Left kidney (tissue), 1 donor: ENCODE measurements at regions not wholly inside any gene's neighbourhood (a gene's known extent, or its start where the extent isn't known, plus 50 kb on each side); places are given as distances from the start of the nearest gene placed in this dataset.

Source experiments
- DNase-seq: peaks from one replicate; pipeline ENCODE4 v3.0.0-alpha.2; 2013

GRCh38 chr5:54717870-54718269 lies 200.3 kb downstream of the SNX18 start:
- no peak for DNase-seq

GRCh38 chr5:54717459-54717858 lies 199.9 kb downstream of the SNX18 start:
- DNase-seq, result no peak

GRCh38 chr5:54713923-54714581 lies 196.5 kb downstream of the SNX18 start:
- DNase-seq, result no peak

GRCh38 chr5:54709096-54709495 lies 191.5 kb downstream of the SNX18 start:
- DNase-seq, result no peak

GRCh38 chr5:54707841-54708240 lies 190.3 kb downstream of the SNX18 start:
- DNase-seq, result no peak

GRCh38 chr5:54705994-54706653 lies 188.6 kb downstream of the SNX18 start:
- no peak for DNase-seq

- no peak for DNase-seq
Observed at GRCh38 chr5:54704825-54705224, 187.3 kb downstream of the SNX18 start.

- no peak for DNase-seq
Observed at GRCh38 chr5:54704333-54704732, 186.8 kb downstream of the SNX18 start.

GRCh38 chr5:54703565-54704255 lies 186.2 kb downstream of the SNX18 start:
- DNase-seq, result no peak

GRCh38 chr5:54703133-54703532 lies 185.6 kb downstream of the SNX18 start:
- no peak for DNase-seq

GRCh38 chr5:54702470-54702869 lies 184.9 kb downstream of the SNX18 start:
- DNase-seq, result no peak

- no peak for DNase-seq
Observed at GRCh38 chr5:54700986-54701578, 183.5 kb downstream of the SNX18 start.

GRCh38 chr5:54696931-54697330 lies 179.4 kb downstream of the SNX18 start:
- DNase-seq, result no peak

- no peak for DNase-seq
Observed at GRCh38 chr5:54696346-54696745, 178.8 kb downstream of the SNX18 start.

- DNase-seq, result no peak
Observed at GRCh38 chr5:54695198-54695966, 177.8 kb downstream of the SNX18 start.

- DNase-seq, result no peak
Observed at GRCh38 chr5:54693936-54694657, 176.5 kb downstream of the SNX18 start.

- no peak for DNase-seq
Observed at GRCh38 chr5:54692631-54693030, 175.1 kb downstream of the SNX18 start.

- no peak for DNase-seq
Observed at GRCh38 chr5:54691656-54692055, 174.1 kb downstream of the SNX18 start.

- no peak for DNase-seq
Observed at GRCh38 chr5:54689411-54690251, 172.1 kb downstream of the SNX18 start.

GRCh38 chr5:54680998-54681397 lies 163.4 kb downstream of the SNX18 start:
- DNase-seq, result no peak

- DNase-seq, result no peak
Observed at GRCh38 chr5:54679686-54680085, 162.1 kb downstream of the SNX18 start.
